GM18951 (cell line): ENCODE measurements at regions not wholly inside any gene's neighbourhood (a gene's known extent, or its start where the extent isn't known, plus 50 kb on each side); places are given as distances from the start of the nearest gene placed in this dataset.

Source experiments
- POLR2A ChIP-seq: IDR thresholded peaks from 4 replicates; pipeline ENCODE4 v1.6.1; 2011; ENCODE audit warnings: mild to moderate bottlenecking; ENCODE audit not compliant: insufficient read length, insufficient read depth; ENCODE audit errors: extremely low read depth
- in situ Hi-C: fragments of 300-500 bp; cut with MboI; formaldehyde crosslinking; loops from one replicate; pipeline ENCODE4 v1.12.0; 2022; ENCODE audit warnings: low sequenced_read_pairs, mixed read lengths, inconsistent platforms; ENCODE audit not compliant: unreplicated experiment

GRCh38 chr4:64216741-64217140 is 192.5 kb downstream of the TECRL start:
- no peak for TF ChIP-seq POLR2A
- in situ Hi-C loops: no loop called here

GRCh38 chr4:64205376-64205775 is 203.9 kb downstream of the TECRL start:
- no peak for TF ChIP-seq POLR2A
- in situ Hi-C loops: no loop called here

GRCh38 chr4:64200001-64200555 is 209.2 kb downstream of the TECRL start:
- no peak for TF ChIP-seq POLR2A
- in situ Hi-C loops: no loop called here

- TF ChIP-seq POLR2A: no peak
- in situ Hi-C loops: no loop called here
Observed at GRCh38 chr4:64195582-64195981, 213.7 kb downstream of the TECRL start.

GRCh38 chr4:64192731-64193412 is 216.4 kb downstream of the TECRL start:
- in situ Hi-C loops: no loop called here
- TF ChIP-seq POLR2A: no peak

- in situ Hi-C loops: no loop called here
- TF ChIP-seq POLR2A: no peak
Observed at GRCh38 chr4:64174247-64174882, 234.9 kb downstream of the TECRL start.

GRCh38 chr4:64166365-64166764 is 242.9 kb downstream of the TECRL start:
- TF ChIP-seq POLR2A: no peak
- in situ Hi-C loops: no loop called here

GRCh38 chr4:64158648-64159326 is 250.5 kb downstream of the TECRL start:
- TF ChIP-seq POLR2A: no peak
- in situ Hi-C loops: loop anchor here (10.0 kb wide), 1 partner anchor 376 kb away; no protein-coding TSS in a partner anchor

GRCh38 chr4:64157397-64157796 is 251.9 kb downstream of the TECRL start:
- no peak for TF ChIP-seq POLR2A
- in situ Hi-C loops: loop anchor here (10.0 kb wide), 1 partner anchor 377 kb away; no protein-coding TSS in a partner anchor

- no peak for TF ChIP-seq POLR2A
- in situ Hi-C loops: loop anchor here (10.0 kb wide), 1 partner anchor 379 kb away; no protein-coding TSS in a partner anchor
Observed at GRCh38 chr4:64156253-64156652, 253.0 kb downstream of the TECRL start.

- in situ Hi-C loops: no loop called here
- no peak for TF ChIP-seq POLR2A
Observed at GRCh38 chr4:64146030-64146429, 263.2 kb downstream of the TECRL start.

GRCh38 chr4:64144994-64145393 is 264.3 kb downstream of the TECRL start:
- in situ Hi-C loops: no loop called here
- no peak for TF ChIP-seq POLR2A

- no peak for TF ChIP-seq POLR2A
- in situ Hi-C loops: no loop called here
Observed at GRCh38 chr4:64130907-64131306, 278.3 kb downstream of the TECRL start.
